HUDEP-2 (cell line): ENCODE measurements at regions not wholly inside any gene's neighbourhood (a gene's known extent, or its start where the extent isn't known, plus 50 kb on each side); places are given as distances from the start of the nearest gene placed in this dataset.

Experiments
- DNase-seq, 76 experiments: peaks; one replicate each; lab custom pipeline; 2025; ENCODE audit not compliant: unreplicated experiment in 76 of 76; lab: John Stamatoyannopoulos, UW

GRCh38 chr12:125300249-125300648, 235.0 kb downstream of the AACS start:
- no peak for DNase-seq

GRCh38 chr12:125303337-125303736, 238.1 kb downstream of the AACS start:
- no peak for DNase-seq

DNA sequence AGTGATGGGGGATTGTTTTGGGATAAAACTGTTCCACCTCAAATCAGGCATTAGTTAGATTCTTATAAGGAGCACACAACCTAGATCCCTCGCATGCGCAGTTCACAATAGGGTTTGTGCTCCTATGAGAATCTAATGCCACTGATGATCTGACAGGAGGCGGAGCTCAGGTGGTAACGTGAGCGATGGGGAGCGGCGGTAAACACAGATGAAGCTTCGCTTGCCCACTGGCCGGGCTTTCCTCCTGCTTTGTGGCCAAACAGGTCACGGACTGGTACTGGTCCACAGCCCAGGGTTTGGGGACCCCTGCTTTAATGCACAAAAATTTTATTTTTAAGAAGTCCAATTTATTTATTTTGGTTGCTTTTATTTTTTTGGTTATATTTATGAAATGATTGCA, 238.8 kb downstream of the AACS start:
- DNase-seq: no peak

GRCh38 chr12:125305231-125305630, 240.0 kb downstream of the AACS start:
- DNase-seq: no peak

- no peak for DNase-seq
Observed at GRCh38 chr12:125310461-125310860, 245.2 kb downstream of the AACS start.

DNA sequence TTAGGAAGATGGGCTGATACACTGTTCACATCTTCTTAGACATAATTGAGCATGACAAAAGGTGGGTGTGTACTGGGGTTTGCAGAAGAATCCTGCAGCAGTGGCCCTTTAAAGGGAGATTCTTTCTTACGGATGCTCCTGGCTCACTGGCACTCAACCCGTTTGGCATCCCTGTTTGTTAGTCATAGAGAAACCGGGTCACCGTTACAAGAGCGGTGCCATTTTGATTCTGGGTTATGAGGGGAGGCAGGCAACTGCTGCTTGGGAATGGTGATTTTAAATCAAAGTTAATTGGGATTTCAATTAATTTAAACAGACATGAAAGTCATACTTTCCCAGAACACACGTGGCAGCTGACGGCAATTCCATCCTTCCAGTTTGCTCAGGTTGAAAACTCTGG, 245.8 kb downstream of the AACS start:
- DNase-seq: no peak

- no peak for DNase-seq
Observed at GRCh38 chr12:125312471-125312870, 247.2 kb downstream of the AACS start.

DNA sequence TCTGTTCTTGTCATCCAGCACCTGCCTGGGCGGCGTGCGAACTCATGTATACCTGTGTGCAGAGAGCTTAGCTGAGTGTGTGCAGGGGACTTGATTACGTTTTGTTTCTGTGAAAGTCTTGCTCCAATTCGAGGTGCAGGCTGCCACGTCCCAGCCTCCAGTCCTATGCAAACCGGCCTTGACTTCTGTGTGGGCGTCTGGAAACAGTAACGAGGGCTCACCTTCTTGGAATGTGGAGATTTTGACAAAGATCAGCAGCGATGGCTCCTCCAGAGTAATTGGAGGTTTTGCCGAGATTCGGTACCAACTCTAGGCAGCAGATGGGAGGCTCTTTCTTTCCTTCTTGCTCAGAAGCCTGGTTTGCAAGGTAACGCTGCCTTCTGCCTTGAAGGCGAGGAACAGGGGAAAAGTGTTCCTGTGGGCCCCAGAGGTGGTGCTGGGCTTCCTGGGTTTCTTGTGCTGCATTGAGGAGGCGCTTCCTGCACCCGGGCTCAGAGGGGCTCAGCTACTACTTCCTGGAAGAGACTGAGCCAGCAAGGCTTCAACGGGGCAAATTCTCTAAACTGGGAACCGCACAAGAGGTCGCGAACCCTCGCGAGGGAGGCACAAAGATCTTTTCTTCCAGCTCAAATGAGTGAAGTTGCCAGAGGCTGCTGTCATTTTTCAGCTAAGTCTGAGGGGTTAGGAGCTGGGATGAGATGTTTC, 249.0 kb downstream of the AACS start:
- DNase-seq: no peak

- DNase-seq: no peak
Observed at GRCh38 chr12:125315771-125316170, 250.5 kb downstream of the AACS start.

- no peak for DNase-seq
Observed at GRCh38 chr12:125320177-125320576, 254.9 kb downstream of the AACS start.

DNA sequence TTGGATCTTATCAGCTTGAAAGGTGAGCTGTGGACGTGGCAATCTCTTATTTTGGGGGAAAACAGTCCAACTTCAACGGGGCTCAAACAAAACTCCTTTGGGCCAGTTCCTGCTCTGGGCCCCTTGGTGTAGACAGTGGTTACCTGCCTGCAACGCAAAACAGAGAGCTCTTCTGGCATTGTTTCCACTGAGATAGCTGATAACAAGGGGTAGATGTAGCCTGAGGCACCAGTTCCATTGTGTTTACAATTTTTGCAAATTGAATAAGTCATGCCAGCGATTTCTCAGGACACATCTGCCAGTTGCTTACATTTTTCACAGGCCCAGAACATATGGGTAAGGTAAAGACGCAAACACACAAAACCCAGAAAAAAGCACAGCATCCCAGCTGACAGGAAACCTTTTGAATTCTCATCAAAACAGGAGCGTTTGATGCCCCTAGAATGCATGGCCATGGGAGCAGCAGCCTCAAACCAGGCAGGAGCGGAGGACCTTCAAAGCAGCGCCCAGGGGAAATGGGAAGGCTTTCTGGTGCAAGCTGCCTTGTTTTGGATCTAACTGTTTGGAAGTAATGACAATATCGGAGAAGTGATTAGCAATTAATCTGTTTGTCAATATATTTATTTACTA, 259.7 kb downstream of the AACS start:
- no peak for DNase-seq

- no peak for DNase-seq
Observed at GRCh38 chr12:125329239-125330102, 264.2 kb downstream of the AACS start.

GRCh38 chr12:125330645-125331341, 265.6 kb downstream of the AACS start:
- DNase-seq: peak in 45 of 76 experiments; percentile 2 to 60 (median 23)

DNA sequence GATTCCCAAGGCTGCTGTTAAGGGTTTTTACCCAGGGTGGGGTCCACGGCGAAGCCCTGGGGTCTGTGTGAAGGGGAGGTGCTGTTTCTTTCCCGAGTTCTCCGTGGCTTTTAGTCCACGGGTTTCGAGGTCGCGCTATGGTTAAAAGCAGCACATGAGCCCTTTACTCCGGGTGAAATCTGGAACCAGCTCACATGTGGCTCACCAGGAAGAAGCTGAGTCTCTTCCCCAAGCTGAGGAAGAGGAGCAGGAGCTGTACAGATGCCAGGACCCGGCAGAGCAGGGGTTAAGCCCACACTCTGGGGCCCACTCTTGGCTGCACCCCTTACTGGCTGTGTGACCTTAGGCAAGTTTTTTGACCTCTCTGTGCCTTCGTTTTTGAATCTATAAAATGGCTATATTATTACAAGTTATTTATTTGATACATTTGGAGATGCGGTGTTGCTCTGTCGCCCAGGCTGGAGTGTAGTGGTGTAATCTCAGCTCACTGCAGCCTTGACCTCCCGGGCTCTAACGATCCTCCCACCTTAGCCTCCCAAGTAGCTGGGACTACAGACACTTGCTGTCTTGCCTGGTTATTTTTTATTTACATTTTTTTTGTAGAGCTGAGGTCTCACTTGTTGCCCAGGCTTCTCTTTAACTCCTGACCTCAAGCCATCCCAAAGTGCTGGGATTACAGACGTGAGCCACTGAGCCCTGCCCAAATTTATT, 266.3 kb downstream of the AACS start:
- no peak for DNase-seq

DNA sequence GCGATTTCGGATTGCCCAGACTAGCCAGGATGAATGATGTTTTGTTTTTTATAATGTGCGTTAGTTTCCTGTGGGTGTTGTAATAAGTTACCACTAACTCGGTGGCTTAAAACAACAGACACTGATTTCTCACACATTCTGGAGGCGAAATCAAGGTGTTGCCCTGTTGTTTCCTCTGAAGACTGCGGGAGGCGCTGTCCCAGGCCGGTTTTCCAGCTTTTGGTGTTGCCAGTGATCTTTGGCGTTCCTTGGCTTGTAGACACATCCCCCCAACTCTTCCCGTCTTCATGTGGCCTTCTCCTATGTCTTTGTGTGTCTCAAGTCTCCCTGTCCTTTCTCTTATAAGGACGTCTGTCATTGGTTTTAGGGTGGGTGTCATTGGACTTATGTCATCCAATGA, 267.7 kb downstream of the AACS start:
- no peak for DNase-seq

GRCh38 chr12:125336246-125336645, 271.0 kb downstream of the AACS start:
- DNase-seq: no peak

DNA sequence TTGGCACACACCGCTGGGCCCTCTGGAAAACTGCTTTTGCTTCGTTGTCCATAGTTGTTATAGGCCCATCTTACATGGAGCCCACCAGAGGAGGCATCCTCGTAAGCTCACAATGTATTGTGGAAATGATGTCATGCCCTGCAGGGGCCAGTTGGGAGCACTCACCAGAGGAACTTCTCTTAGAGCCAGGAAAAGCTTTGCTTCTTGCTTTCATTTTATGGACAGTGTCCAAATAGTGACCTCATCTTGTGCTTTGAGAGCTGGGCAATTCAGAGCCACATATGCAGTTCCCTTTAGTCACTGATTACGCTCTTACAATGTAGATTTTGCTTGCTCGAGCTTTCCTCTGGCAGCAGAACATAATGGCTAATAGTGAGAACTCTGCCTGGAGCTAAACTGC, 275.6 kb downstream of the AACS start:
- DNase-seq: peak in 1 of 76 experiments; percentile 7

- no peak for DNase-seq
Observed at GRCh38 chr12:125341422-125341821, 276.2 kb downstream of the AACS start.

GRCh38 chr12:125343649-125344048, 278.4 kb downstream of the AACS start:
- no peak for DNase-seq

DNA sequence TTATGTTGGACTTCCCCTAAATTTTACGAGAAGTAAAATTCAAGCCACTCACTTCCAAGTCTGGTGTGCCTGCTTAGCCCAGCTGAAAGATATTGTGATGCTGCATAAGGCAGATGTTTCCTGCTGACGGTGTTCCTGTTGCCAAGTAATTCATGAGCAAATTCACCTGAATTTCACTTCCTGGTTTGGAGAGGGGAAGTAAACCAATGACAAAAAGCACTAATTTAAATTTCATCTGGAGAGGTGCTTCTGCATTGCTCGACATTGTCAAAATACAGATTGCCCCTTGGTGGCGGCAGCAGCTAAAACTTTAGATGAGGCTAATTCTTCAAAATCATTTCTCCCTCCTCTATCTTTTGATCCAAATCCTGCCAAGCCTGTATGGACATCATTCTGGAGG, 281.1 kb downstream of the AACS start:
- no peak for DNase-seq
